Progenitor cell of endocrine pancreas (in vitro differentiated cells): ENCODE measurements at regions not wholly inside any gene's neighbourhood (a gene's known extent, or its start where the extent isn't known, plus 50 kb on each side); places are given as distances from the start of the nearest gene placed in this dataset.

ENCODE experiments used
- DNase-seq: peaks from one replicate; pipeline ENCODE4 v3.0.0; 2021; ENCODE audit warnings: low spot score; ENCODE audit not compliant: unreplicated experiment
- H3K27ac Mint-ChIP-seq: 2 replicates; pipeline ENCODE4 v1.8.0; 2021; ENCODE audit warnings: mild to moderate bottlenecking, moderate library complexity, mixed read lengths
- H3K27me3 Mint-ChIP-seq: 2 replicates; pipeline ENCODE4 v1.8.0; 2021; ENCODE audit warnings: mixed read lengths
- H3K36me3 Mint-ChIP-seq: 2 replicates; pipeline ENCODE4 v1.8.0; 2022; ENCODE audit warnings: mixed read lengths; ENCODE audit not compliant: insufficient read depth
- H3K4me1 Mint-ChIP-seq: 2 replicates; pipeline ENCODE4 v1.8.0; 2021; ENCODE audit warnings: low read depth, mixed read lengths
- H3K4me3 Mint-ChIP-seq: 2 replicates; pipeline ENCODE4 v1.8.0; 2021; ENCODE audit warnings: low read depth, mild to moderate bottlenecking, moderate library complexity, mixed read lengths
- H3K9me3 Mint-ChIP-seq: 2 replicates; pipeline ENCODE4 v1.8.0; 2021; ENCODE audit warnings: low read depth, mixed read lengths
- TF ChIP-seq, protein P1 (sequence below): fragments of 200-600 bp; sonication (generic); IDR thresholded peaks from one replicate; pipeline ENCODE4 v1.5.0; 2021; ENCODE audit warnings: antibody characterized with exemption, mild to moderate bottlenecking; ENCODE audit not compliant: unreplicated experiment

GRCh38 chr1:168892931-168893330 is 163.9 kb upstream of the DPT start:
- H3K9me3 Mint-ChIP-seq: peaks cover 8% of the 10 kb centered on the region
- no peak overlapping the region for H3K4me3 Mint-ChIP-seq
- TF ChIP-seq, protein P1, sequence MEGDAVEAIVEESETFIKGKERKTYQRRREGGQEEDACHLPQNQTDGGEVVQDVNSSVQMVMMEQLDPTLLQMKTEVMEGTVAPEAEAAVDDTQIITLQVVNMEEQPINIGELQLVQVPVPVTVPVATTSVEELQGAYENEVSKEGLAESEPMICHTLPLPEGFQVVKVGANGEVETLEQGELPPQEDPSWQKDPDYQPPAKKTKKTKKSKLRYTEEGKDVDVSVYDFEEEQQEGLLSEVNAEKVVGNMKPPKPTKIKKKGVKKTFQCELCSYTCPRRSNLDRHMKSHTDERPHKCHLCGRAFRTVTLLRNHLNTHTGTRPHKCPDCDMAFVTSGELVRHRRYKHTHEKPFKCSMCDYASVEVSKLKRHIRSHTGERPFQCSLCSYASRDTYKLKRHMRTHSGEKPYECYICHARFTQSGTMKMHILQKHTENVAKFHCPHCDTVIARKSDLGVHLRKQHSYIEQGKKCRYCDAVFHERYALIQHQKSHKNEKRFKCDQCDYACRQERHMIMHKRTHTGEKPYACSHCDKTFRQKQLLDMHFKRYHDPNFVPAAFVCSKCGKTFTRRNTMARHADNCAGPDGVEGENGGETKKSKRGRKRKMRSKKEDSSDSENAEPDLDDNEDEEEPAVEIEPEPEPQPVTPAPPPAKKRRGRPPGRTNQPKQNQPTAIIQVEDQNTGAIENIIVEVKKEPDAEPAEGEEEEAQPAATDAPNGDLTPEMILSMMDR: no peak
- no peaks in the 10 kb centered on the region for H3K36me3 Mint-ChIP-seq
- H3K4me1 Mint-ChIP-seq: peaks cover 3% of the 10 kb centered on the region
- DNase-seq: no peak
- H3K27ac Mint-ChIP-seq: no peak overlapping the region
- peaks cover 8% of the 10 kb centered on the region for H3K27me3 Mint-ChIP-seq

GRCh38 chr1:168893359-168893801 is 164.4 kb upstream of the DPT start:
- H3K9me3 Mint-ChIP-seq: peaks cover 8% of the 10 kb centered on the region
- no peak for DNase-seq
- peaks cover 4% of the 10 kb centered on the region for H3K4me1 Mint-ChIP-seq
- no peak overlapping the region for H3K4me3 Mint-ChIP-seq
- TF ChIP-seq, protein P1: no peak
- no peaks in the 10 kb centered on the region for H3K36me3 Mint-ChIP-seq
- no peak overlapping the region for H3K27ac Mint-ChIP-seq
- peaks cover 8% of the 10 kb centered on the region for H3K27me3 Mint-ChIP-seq

GRCh38 chr1:168894397-168894903 is 165.4 kb upstream of the DPT start:
- H3K36me3 Mint-ChIP-seq: no peaks in the 10 kb centered on the region
- H3K4me3 Mint-ChIP-seq: no peak overlapping the region
- DNase-seq: no peak
- TF ChIP-seq, protein P1: no peak
- peaks cover 4% of the 10 kb centered on the region for H3K4me1 Mint-ChIP-seq
- H3K27me3 Mint-ChIP-seq: peaks cover 8% of the 10 kb centered on the region
- H3K9me3 Mint-ChIP-seq: peaks cover 4% of the 10 kb centered on the region
- H3K27ac Mint-ChIP-seq: no peak overlapping the region

GRCh38 chr1:168897249-168897648 is 168.2 kb upstream of the DPT start:
- Mint-ChIP-seq H3K9me3 (no peaks in the 10 kb centered on the region), H3K36me3 (no peaks in the 10 kb centered on the region), H3K4me3 (no peak overlapping the region)

DNA sequence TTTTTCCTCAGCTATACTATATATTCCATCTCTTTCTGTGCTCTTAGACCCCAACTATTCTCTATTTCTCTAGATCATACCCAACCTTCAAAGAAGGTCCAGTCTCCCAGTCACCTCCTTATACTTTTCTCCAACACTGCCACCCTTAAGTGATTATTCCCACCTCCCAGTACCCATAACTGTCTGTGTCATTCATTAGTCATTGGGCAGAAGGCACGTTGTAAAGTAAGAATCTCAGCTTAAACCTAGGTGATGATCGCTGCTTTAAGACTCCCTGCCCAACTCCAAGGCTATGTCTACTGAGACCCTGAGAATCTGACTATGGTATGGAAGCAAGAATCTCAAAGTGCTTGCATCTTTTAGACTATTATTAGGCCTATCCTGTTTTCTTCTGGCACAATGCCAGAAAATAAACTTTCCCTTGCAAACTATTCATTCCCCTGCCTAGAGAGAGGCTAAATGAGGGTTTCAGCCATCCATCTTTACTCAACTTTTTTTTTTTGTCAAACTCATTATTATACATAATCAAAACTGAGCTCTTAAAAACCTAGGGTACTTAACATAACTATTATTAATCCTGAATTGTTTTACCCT is 174.3 kb upstream of the DPT start:
- no peak for DNase-seq
- TF ChIP-seq, protein P1: no peak
- H3K9me3 Mint-ChIP-seq: no peaks in the 10 kb centered on the region
- H3K27me3 Mint-ChIP-seq: no peaks in the 10 kb centered on the region
- H3K4me1 Mint-ChIP-seq: peaks cover 12% of the 10 kb centered on the region
- H3K27ac Mint-ChIP-seq: no peak overlapping the region
- no peaks in the 10 kb centered on the region for H3K36me3 Mint-ChIP-seq
- H3K4me3 Mint-ChIP-seq: no peak overlapping the region

More at GRCh38 chr1:168897249-168897648, 168.2 kb upstream of the DPT start:
- TF ChIP-seq, protein P1: no peak
- Mint-ChIP-seq H3K27ac (no peak overlapping the region), H3K27me3 (peaks cover 8% of the 10 kb centered on the region), H3K4me1 (peaks cover 4% of the 10 kb centered on the region)
- DNase-seq: no peak
